HCT116 (cell line): ENCODE measurements at regions not wholly inside any gene's neighbourhood (a gene's known extent, or its start where the extent isn't known, plus 50 kb on each side); places are given as distances from the start of the nearest gene placed in this dataset.

Source experiments
- EZH2 ChIP-seq: fragments of 200-600 bp; sonication (generic); IDR thresholded peaks from 2 replicates; pipeline ENCODE4 v1.6.1; 2017; ENCODE audit warnings: antibody characterized with exemption, mixed run types
- EZH2phosphoT487 ChIP-seq: fragments of 200-600 bp; IDR thresholded peaks from 2 replicates; pipeline ENCODE4 v1.6.1; 2018; ENCODE audit warnings: antibody characterized with exemption, borderline replicate concordance
- POLR2A ChIP-seq: IDR thresholded peaks from 2 replicates; pipeline ENCODE4 v1.7.0; 2011; ENCODE audit warnings: borderline replicate concordance; ENCODE audit not compliant: insufficient read depth, insufficient read length; ENCODE audit errors: extremely low read depth
- POLR2AphosphoS5 ChIP-seq: IDR thresholded peaks from 2 replicates; pipeline ENCODE4 v1.6.1; 2011; ENCODE audit warnings: mild to moderate bottlenecking, low read depth, low read length, moderate library complexity
- SP1 ChIP-seq: IDR thresholded peaks from 2 replicates; pipeline ENCODE4 v1.6.1; 2012; ENCODE audit warnings: low read depth
- TCF7L2 ChIP-seq: IDR thresholded peaks from 2 replicates; pipeline ENCODE4 v1.7.0; 2011; ENCODE audit warnings: borderline replicate concordance, inconsistent platforms; ENCODE audit not compliant: insufficient read depth, insufficient read length; ENCODE audit errors: extremely low read depth
- YY1 ChIP-seq: IDR thresholded peaks from 2 replicates; pipeline ENCODE4 v1.6.1; 2011; ENCODE audit warnings: low read length, low read depth, moderate library complexity, mild to moderate bottlenecking; ENCODE audit not compliant: insufficient replicate concordance; ENCODE audit errors: extremely low read depth
- TF ChIP-seq, protein P1 (sequence below), 3 experiments: fragments of 200-600 bp in 1 of 3; sonication (generic) in 1 of 3; IDR thresholded peaks in 2 of 3; conservative IDR thresholded peaks in 1 of 3; 2 replicates each; pipeline ENCODE4 v1.5.1; 2012 to 2017; ENCODE audit warnings: low read depth in 2 of 3, low read length in 2 of 3, antibody characterized with exemption in 1 of 3, borderline replicate concordance in 1 of 3, control low read depth in 1 of 3, mild to moderate bottlenecking in 1 of 3, mixed read lengths in 1 of 3, mixed run types in 1 of 3, moderate library complexity in 1 of 3; ENCODE audit not compliant: insufficient read depth in 1 of 3
- TF ChIP-seq, protein P2 (sequence below): IDR thresholded peaks from 2 replicates; pipeline ENCODE4 v1.6.1; 2012
- TF ChIP-seq, protein P3 (sequence below): IDR thresholded peaks from 2 replicates; pipeline ENCODE4 v1.6.1; 2012; ENCODE audit warnings: low read depth
- TF ChIP-seq, protein P4 (sequence below): IDR thresholded peaks from 2 replicates; pipeline ENCODE4 v1.6.1; 2012

DNA sequence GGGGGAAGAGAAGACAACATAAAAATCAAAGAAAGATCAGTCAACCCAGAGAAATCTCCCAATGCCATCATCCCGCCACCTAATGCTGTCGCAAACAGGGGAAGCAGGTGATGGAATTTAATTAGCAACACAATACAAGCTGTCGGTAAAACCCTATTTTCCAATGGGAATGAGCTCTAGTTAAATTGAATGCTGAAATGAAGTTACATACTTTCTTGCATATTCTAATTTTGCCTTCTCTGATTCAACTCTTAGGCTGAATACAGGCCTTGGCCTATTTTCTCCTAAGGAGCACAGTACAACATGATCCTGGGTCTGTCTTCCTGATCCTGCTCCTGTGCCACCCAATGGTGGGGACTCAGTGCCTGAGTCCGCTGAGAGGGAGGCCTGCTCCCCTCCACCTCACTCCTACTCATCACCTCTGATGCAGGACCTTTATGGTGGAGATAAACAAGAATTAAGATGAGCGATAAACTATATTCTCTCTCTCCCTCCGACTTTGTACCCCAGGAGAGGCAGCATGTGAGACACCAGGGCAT lies 238.8 kb downstream of the GXYLT1 start:
- TF ChIP-seq, protein P1, sequence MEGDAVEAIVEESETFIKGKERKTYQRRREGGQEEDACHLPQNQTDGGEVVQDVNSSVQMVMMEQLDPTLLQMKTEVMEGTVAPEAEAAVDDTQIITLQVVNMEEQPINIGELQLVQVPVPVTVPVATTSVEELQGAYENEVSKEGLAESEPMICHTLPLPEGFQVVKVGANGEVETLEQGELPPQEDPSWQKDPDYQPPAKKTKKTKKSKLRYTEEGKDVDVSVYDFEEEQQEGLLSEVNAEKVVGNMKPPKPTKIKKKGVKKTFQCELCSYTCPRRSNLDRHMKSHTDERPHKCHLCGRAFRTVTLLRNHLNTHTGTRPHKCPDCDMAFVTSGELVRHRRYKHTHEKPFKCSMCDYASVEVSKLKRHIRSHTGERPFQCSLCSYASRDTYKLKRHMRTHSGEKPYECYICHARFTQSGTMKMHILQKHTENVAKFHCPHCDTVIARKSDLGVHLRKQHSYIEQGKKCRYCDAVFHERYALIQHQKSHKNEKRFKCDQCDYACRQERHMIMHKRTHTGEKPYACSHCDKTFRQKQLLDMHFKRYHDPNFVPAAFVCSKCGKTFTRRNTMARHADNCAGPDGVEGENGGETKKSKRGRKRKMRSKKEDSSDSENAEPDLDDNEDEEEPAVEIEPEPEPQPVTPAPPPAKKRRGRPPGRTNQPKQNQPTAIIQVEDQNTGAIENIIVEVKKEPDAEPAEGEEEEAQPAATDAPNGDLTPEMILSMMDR (IDR thresholded peaks at IDR 0.05 in 2 of 3, conservative IDR thresholded peaks at IDR 0.05 in 1 of 3; ENCODE audit: borderline replicate concordance in 1 of 3, insufficient read depth in 1 of 3, low read depth in 2 of 3, low read length in 2 of 3) = no peak
- TF ChIP-seq YY1 (no peak), SP1 (no peak), TCF7L2 (no peak), POLR2AphosphoS5 (no peak), EZH2 (no peak), POLR2A (no peak), EZH2phosphoT487 (no peak)
- TF ChIP-seq, protein P2, sequence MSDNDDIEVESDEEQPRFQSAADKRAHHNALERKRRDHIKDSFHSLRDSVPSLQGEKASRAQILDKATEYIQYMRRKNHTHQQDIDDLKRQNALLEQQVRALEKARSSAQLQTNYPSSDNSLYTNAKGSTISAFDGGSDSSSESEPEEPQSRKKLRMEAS = no peak
- TF ChIP-seq, protein P3, sequence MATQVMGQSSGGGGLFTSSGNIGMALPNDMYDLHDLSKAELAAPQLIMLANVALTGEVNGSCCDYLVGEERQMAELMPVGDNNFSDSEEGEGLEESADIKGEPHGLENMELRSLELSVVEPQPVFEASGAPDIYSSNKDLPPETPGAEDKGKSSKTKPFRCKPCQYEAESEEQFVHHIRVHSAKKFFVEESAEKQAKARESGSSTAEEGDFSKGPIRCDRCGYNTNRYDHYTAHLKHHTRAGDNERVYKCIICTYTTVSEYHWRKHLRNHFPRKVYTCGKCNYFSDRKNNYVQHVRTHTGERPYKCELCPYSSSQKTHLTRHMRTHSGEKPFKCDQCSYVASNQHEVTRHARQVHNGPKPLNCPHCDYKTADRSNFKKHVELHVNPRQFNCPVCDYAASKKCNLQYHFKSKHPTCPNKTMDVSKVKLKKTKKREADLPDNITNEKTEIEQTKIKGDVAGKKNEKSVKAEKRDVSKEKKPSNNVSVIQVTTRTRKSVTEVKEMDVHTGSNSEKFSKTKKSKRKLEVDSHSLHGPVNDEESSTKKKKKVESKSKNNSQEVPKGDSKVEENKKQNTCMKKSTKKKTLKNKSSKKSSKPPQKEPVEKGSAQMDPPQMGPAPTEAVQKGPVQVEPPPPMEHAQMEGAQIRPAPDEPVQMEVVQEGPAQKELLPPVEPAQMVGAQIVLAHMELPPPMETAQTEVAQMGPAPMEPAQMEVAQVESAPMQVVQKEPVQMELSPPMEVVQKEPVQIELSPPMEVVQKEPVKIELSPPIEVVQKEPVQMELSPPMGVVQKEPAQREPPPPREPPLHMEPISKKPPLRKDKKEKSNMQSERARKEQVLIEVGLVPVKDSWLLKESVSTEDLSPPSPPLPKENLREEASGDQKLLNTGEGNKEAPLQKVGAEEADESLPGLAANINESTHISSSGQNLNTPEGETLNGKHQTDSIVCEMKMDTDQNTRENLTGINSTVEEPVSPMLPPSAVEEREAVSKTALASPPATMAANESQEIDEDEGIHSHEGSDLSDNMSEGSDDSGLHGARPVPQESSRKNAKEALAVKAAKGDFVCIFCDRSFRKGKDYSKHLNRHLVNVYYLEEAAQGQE = no peak
- TF ChIP-seq, protein P4, sequence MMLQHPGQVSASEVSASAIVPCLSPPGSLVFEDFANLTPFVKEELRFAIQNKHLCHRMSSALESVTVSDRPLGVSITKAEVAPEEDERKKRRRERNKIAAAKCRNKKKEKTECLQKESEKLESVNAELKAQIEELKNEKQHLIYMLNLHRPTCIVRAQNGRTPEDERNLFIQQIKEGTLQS = no peak
